ENCODE measurements at regions not wholly inside any gene's neighbourhood (a gene's known extent, or its start where the extent isn't known, plus 50 kb on each side); places are given as distances from the start of the nearest gene placed in this dataset.
"Not testable (repeated sequence)": the region's sequence is repeated elsewhere in the genome, so short reads cannot be mapped to it uniquely, and the experiment has no call there.

DNA sequence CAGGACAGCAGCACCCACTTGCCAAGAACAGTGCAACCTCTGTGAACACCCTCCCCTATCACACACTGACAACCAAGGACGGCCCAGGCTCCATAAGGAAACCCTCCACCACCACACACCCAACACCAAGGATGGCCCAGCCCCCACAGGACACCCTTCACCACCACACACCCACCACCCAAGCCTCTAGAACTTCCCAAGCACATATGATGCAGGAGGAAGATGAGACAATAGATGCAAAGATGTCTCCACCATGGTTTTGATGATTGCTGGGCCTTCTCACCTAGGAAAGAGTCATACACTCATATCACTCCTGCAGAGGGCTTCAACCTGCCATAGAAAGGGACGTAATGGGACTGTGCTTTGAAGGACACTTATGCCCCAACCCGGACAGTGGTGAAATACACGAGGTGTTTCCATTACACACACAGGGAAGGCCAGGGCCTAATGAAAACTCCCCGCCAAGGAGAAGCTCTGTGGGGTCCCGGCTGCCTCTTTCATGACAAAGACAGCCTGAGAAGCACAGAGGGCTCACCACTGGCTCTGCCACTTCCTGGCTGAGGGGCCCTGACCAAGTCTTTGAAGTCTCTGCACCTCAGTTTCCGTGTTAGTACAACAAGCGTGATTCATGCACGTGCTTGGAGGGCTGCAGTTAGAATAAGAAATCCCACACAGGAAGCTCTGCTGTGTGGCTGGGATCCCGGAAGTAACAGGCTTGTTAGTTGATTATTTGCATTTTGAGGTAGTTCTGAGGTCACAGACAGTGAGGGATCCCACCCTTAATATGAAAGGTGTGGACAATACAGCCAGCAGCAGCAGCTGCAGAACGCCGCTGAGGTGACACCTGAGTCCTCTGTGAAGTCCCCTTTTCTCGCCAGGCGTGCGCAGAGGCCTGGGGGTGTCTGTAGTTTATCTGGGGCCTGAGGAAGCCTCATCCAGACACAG, 61.9 kb upstream of the ATP12A start:
- DNase-seq: peak; percentile 92

DNA sequence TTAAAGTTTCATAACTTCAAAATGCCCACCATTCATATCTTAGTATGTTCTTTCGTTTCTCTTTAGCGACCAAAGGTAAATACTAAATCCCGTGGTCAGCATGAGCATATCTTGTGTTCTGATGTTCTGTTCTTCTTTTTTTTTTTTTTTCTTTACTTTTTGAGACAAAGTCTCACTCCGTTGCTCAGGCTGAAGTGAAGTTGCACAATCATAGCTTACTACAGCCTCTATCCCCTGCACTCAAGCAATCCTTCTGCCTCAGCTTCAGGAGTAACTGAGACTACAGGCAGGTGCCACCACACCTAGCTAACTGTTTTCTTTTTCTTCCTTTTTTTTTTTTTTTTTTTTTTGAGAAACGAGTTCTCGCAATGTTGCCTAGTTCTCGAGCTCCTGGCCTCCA, 60.9 kb upstream of the ATP12A start:
- DNase-seq: no peak

DNA sequence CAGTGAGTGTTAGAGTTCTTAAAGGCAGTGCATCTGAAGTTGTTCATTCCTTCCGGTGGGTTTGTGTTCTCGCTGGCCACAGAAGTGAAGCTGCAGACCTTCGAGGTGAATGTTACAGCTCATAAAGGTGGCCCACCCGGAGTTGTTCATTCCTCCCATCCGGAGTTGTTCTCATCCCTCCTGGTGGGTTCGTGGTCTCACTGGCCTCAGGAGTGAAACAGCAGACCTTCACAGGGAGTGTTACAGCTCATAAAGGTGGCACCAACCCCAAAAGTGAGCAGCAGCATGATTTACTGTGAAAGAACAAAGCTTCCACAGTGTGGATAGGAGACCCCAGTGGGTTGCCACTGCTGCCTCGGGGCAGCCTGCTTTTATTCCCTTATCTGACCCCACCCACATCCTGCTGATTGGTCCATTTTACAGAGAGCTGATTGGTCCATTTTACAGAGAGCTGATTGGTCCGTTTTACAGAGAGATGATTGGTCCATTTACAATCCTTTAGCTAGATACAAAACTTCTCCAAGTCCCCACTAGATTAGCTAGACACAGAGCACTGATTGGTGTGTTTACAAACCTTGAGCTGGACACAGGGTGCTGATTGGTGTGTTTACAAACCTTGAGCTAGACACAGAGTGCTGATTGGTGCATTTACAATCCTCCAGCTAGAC, 57.6 kb upstream of the ATP12A start:
- DNase-seq: not testable (repeated sequence)

DNA sequence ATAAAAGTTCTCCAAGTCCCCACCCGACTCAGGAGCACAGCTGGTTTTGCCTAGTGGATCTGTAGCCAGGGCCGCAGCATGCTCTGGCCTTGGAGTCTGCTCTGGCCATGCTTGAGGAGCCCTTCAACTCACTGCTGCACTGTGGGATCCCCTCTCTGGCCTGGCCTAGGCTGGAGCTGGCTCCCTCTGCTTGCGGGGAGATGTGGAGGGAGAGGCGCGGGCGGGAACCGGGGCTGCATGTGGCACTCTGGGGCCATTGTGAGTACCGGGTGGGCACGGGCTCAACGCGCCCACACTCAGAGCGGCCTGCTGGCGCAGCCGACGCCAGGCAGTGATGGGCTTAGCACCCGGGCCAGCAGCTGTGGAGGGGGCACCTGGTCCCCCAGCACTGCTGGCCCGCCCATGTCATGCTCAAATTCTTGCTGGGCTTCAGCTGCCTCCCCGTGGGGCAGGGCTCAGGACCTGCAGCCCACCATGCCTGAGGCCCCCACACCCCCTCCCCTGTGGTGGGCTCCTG, 57.0 kb upstream of the ATP12A start:
- no peak for DNase-seq

DNA sequence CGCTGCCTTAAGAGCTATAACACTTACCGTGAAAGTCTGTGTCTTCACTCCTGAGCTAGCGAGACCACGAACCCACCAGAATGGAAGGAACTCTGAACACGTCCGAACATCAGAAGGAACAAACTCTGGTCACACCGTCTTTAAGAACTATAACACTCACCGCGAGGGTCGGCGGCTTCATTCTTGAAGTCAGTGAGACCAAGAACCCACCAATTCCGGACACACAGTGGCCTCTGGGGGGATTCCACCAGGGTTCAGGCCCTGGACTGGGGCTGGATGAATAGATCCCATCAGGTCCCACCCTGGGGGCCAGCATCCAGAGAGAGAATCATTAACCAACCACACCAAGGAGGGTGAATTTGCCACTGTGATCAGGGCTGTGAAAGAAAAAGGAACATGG, 55.8 kb upstream of the ATP12A start:
- DNase-seq: no peak

DNA sequence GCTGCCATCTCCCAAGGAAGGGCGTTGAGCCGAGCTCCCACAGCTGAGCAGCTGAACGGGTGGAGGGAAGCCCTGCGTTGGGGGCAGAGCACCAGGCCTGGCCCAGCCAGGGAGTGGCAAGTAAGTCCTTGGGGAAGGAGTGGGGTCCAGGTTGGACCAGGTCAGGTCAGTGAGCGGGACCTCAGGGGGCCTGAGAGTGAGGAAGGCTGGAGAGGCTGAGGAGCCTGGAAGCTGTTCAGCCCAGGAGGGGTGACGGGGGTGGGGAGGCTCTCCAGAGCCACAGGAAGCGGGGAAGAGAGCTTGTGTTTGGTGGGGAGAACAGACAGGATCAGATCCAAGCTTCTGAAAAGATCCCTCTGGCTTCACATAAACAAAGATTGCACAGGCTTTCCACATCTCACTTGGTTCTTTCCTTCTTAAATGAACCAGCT, 55.4 kb upstream of the ATP12A start:
- DNase-seq: no peak

DNA sequence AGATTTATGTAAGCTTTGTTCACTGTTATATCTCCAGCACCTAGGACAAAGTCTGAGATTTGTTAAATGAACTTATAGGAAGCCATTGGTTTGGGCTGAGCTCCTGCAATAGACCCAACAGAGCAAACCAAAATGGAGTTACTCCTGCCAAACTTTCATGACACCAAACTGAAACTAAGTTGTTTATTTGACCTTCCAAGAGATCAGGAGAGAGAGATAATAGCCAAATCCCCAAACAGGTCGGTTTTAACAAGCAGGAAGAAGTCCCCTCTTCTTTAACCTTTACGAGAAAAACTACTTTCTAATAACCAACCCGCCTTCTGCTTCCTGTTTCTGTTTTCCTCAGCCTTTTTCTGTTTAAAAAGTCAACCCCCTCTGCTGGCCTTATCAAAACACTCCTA, 54.9 kb upstream of the ATP12A start:
- DNase-seq: peak; percentile 66

DNA sequence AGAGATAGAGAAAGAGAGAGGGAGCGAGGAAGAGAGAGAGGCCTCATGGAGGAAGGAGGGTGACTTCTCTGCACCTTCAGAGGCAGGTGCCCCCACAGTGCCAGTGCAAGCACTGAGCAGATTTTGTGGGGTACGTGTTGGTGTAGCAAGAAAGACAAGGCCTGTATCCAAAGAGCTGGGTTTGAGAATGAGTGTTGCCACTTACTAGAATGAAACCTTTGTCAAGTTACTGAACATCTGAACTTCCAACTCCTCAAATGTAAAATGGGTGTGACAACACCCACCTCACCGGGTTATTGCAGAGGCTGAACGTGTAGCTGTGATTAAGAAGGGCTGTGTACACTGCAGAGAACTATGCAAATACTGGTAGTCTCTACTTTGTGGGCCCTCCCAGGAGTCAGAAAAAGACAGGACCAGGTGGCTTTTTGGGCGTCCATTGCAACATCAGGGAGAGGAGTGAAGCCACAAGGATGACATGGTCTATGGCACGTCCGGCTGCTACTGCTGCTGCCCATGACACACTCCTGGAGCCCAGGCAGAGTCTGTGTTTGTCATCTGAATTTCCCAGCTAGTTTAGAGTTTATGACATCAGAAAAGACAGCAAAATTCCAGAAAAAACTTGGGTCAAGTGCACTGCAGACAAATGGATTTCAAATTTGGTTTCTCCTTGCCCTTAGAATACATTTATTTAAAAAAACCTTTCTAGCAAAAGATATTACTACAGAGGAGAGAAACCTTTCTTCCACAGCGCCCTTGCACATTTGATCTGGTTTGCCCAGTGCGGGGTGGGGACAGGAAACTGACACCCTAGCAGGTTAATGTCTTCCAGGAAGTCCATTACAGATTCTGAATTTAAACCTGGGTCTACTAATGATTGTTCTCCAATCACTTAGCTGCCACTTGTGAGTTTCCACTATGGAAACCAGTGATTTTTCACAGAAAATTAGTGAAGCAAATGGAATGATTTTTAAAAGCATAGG, 54.0 kb upstream of the ATP12A start:
- DNase-seq: peak; percentile 61

DNA sequence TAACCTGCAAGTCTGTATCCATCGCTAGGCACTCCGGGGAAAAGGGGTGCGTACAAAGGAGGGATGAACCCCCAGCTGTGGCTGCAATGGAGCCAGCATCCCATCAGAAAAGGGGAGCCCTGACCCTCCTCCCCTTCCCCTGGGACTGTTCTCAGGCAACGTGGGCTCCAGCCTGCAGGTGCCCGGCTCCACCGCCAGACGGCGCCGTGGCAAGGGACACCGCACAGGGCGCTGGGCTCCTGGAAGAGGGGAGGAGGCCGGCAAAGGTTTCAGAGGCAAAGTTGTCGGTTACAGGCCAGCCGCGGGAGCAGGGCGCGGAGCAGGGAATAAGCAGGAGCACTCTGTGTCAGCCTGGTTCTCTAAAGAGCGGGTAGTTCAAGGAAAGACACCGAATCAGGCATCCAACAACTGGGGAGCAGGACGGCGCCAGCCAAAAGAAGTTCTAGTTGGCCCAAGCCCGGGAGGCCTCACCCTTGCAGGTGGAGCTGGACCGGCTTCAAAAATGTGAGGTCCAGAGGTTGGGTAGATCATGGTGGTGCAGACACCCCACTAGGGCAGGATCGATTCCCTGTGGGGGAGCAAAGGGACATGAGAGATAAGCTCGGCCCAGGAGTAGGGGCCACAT, 53.0 kb upstream of the ATP12A start:
- DNase-seq: no peak

DNA sequence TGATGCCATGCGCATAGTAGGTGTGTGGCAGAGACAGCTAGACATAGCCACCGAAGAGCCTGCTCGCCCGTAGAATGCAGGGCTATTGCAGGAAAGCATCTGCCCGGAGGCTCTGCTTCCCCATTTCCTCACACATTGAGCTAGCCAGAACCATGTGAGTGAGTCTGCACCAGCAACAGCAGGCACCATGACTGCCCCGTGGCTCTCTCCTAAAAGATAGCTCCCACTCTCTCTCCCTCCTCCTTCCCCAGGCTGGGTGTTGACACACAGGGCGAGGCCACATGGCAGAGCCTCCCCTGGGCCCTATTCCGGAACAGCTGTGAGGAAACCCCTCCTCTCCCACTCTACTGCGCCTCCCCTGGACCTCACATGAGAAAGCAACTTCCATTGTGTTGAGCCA, 52.3 kb upstream of the ATP12A start:
- DNase-seq: no peak

DNA sequence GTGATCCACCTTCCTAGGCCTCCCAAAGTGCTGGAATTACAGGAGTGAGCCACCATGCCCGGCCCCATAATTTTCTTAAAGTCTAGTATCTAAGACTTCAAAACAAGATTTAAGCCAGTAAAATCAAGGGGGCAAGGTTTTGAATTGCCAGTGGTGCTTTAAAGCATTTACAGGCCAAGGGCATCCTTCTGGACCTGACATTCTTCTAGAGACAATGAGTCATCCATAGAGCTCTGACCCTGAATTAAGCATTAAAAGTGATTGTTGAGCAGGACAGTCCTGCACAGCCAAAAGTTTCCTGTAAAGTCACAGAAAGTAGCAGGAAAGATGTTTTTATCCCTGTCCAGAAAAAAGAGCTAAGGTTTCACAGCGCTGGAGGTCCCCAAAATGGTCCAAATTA, 50.9 kb upstream of the ATP12A start:
- DNase-seq: no peak

DNA sequence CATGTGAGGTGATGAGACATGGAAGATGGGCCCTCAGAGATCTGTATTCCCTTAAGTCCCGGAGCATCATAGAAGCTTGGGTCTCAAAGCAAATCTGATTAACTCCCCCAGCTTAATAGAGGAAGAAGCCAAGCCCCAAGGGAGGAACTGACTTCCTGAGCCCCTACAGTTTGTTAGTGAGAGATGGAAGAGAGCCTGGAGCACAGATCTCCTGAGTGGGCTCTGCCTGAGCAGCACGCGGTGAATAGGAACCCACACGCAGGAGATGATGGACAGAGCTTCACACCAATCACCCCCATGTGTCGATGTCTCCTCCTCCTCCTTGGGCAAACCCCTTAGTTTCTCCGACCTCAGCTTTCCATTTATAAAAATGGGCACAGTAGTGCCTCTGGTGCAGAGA, 50.1 kb upstream of the ATP12A start:
- DNase-seq: no peak

All from activated CD4-positive, alpha-beta T cell treated with anti-CD3 and anti-CD28 coated beads, Interleukin-2, Interleukin-6, amounts not matched to agents 100 ng/mL and 50 ng/mL, durations not matched to agents 16 hours and 8 hours (primary cell).